ENCODE measurements at regions not wholly inside any gene's neighbourhood (a gene's known extent, or its start where the extent isn't known, plus 50 kb on each side); places are given as distances from the start of the nearest gene placed in this dataset.

GRCh38 chr3:90080988-90081387 lies 973.6 kb downstream of the EPHA3 start (continued):
- TF ChIP-seq CHD7 (IDR thresholded peaks at IDR 0.05; ENCODE audit: insufficient replicate concordance, low read length): peak; percentile 88
- TF ChIP-seq NANOG (IDR thresholded peaks at IDR 0.05; ENCODE audit: insufficient read depth, low read depth, low read length, poor library complexity, severe bottlenecking): peak; percentile 60
- TF ChIP-seq SIN3A (conservative IDR thresholded peaks at IDR 0.05 in 1 of 2, IDR thresholded peaks at IDR 0.05 in 1 of 2; ENCODE audit: low read depth in 1 of 2, low read length in 2 of 2): no peak
- TF ChIP-seq EP300 (IDR thresholded peaks at IDR 0.05; ENCODE audit: borderline replicate concordance in 1 of 2, low read depth in 2 of 2, low read length in 2 of 2): 0 out of 3 replicates have a peak, but pooled peaks of 1 of the 2 experiments have one; percentile 11
- TF ChIP-seq HDAC6 (IDR thresholded peaks at IDR 0.05; ENCODE audit: low read depth, low read length): no peak
- TF ChIP-seq BCL11A (IDR thresholded peaks at IDR 0.05; ENCODE audit: low read depth in 2 of 2, low read length in 2 of 2): peak in 1 of 2 experiments; percentile 46
- TF ChIP-seq RAD21 (IDR thresholded peaks at IDR 0.05 in 1 of 2, conservative IDR thresholded peaks at IDR 0.05 in 1 of 2; ENCODE audit: low read depth in 2 of 2, low read length in 2 of 2): no peak

Measured in H1 (cell line).